SK-N-SH treated with all-trans-retinoic acid at 6 μM for 48 hours (cell line): ENCODE measurements at regions not wholly inside any gene's neighbourhood (a gene's known extent, or its start where the extent isn't known, plus 50 kb on each side); places are given as distances from the start of the nearest gene placed in this dataset.

Experiments used
- ESRRG ChIP-seq: fragments of 250-450 bp; sonication (Bioruptor Pico); IDR thresholded peaks from 2 replicates; pipeline ENCODE4 v1.6.1; 2021; ENCODE audit warnings: mild to moderate bottlenecking
- GLIS3 ChIP-seq: fragments of 250-450 bp; sonication (Bioruptor Pico); IDR thresholded peaks from 2 replicates; pipeline ENCODE4 v1.5.0; 2020; ENCODE audit warnings: mild to moderate bottlenecking, moderate library complexity
- OSR1 ChIP-seq: fragments of 250-450 bp; sonication (Bioruptor Pico); IDR thresholded peaks from 2 replicates; pipeline ENCODE4 v1.8.0; 2022; ENCODE audit warnings: moderate library complexity, mild to moderate bottlenecking, inconsistent platforms
- PATZ1 ChIP-seq: fragments of 250-450 bp; sonication (Bioruptor Pico); IDR thresholded peaks from 2 replicates; pipeline ENCODE4 v1.8.0; 2020; ENCODE audit warnings: mild to moderate bottlenecking, moderate library complexity, borderline replicate concordance
- PPARA ChIP-seq: fragments of 250-450 bp; sonication (Bioruptor Pico); IDR thresholded peaks from 2 replicates; pipeline ENCODE4 v1.5.0; 2020; ENCODE audit warnings: mild to moderate bottlenecking, borderline replicate concordance
- TCF4 ChIP-seq: fragments of 250-450 bp; sonication (Bioruptor Pico); IDR thresholded peaks from 2 replicates; pipeline ENCODE4 v1.8.0; 2021; ENCODE audit warnings: mild to moderate bottlenecking, moderate library complexity, borderline replicate concordance
- TOX ChIP-seq: fragments of 250-450 bp; sonication (Bioruptor Pico); IDR thresholded peaks from 2 replicates; pipeline ENCODE4 v1.8.0; 2021; ENCODE audit warnings: mild to moderate bottlenecking, moderate library complexity, borderline replicate concordance
- ZFP30 ChIP-seq: fragments of 450-650 bp; formaldehyde crosslinking; IDR thresholded peaks from 2 replicates; pipeline ENCODE4 v1.5.0; 2022; ENCODE audit warnings: mild to moderate bottlenecking, moderate library complexity

- no peak for TF ChIP-seq TCF4 (CRISPR knock-in tag)
- no peak for TF ChIP-seq TOX (CRISPR knock-in tag)
- TF ChIP-seq PPARA (CRISPR knock-in tag): no peak
- no peak for TF ChIP-seq PATZ1 (CRISPR knock-in tag)
- no peak for TF ChIP-seq ZFP30
- no peak for TF ChIP-seq OSR1 (CRISPR knock-in tag)
- no peak for TF ChIP-seq ESRRG (CRISPR knock-in tag)
- TF ChIP-seq GLIS3 (CRISPR knock-in tag): no peak
Observed at GRCh38 chr17:70375406-70375805, 206.1 kb downstream of the KCNJ2 start.
